ENCODE measurements at regions not wholly inside any gene's neighbourhood (a gene's known extent, or its start where the extent isn't known, plus 50 kb on each side); places are given as distances from the start of the nearest gene placed in this dataset.

DNA sequence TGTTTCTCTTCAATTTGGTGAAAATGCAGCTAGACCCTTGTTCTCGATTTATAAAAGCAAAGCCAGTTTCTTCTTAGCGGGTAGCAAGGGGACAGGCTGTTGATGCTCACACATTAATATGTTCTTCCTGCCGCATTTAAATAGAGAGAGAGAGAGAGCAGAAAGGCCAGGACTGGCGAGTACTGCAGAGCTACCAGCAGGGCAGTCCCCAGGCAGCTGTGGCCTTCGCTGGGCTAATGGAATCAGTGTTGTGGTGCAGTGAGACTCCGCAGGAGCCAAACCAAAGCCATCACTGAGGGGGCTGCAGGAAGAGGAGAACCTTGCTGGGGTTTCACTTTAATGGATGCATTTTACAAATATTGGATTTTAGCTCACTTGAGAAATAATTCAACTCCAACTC, 223.6 kb downstream of the ACTR3 start:
- TF ChIP-seq, protein P1, sequence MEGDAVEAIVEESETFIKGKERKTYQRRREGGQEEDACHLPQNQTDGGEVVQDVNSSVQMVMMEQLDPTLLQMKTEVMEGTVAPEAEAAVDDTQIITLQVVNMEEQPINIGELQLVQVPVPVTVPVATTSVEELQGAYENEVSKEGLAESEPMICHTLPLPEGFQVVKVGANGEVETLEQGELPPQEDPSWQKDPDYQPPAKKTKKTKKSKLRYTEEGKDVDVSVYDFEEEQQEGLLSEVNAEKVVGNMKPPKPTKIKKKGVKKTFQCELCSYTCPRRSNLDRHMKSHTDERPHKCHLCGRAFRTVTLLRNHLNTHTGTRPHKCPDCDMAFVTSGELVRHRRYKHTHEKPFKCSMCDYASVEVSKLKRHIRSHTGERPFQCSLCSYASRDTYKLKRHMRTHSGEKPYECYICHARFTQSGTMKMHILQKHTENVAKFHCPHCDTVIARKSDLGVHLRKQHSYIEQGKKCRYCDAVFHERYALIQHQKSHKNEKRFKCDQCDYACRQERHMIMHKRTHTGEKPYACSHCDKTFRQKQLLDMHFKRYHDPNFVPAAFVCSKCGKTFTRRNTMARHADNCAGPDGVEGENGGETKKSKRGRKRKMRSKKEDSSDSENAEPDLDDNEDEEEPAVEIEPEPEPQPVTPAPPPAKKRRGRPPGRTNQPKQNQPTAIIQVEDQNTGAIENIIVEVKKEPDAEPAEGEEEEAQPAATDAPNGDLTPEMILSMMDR (IDR thresholded peaks at IDR 0.05; ENCODE audit: low read depth, low read length) = no peak
- TF ChIP-seq EZH2phosphoT487 (IDR thresholded peaks at IDR 0.05; ENCODE audit: low read depth) = no peak

Measured in OCI-LY3 (cell line).